NCI-H2227 (cell line): ENCODE measurements at regions not wholly inside any gene's neighbourhood (a gene's known extent, or its start where the extent isn't known, plus 50 kb on each side); places are given as distances from the start of the nearest gene placed in this dataset.
"Not testable (repeated sequence)": the region's sequence is repeated elsewhere in the genome, so short reads cannot be mapped to it uniquely, and the experiment has no call there.

Source experiments
- DNase-seq: peaks from one replicate; lab custom pipeline; 2025; ENCODE audit not compliant: unreplicated experiment; lab: John Stamatoyannopoulos, UW

DNA sequence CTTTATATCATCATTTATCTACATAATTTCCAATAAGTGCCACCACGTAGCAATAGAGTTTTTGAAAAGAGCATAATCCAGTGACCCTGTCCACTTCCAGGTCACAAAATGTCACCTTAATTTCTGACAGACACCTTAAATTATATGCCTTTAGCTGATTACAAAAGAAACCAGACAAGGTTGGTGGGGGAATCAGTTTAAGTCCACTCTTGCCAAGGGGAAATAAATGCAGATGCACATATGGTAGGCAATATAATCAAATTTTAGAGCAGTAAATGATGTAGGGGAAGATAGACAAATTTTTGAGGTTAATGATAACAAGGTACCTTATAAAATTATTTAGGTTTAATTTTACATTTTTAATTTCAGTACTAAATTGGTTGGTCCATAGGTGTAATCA is 253.5 kb downstream of the ZIC1 start:
- no peak for DNase-seq

DNA sequence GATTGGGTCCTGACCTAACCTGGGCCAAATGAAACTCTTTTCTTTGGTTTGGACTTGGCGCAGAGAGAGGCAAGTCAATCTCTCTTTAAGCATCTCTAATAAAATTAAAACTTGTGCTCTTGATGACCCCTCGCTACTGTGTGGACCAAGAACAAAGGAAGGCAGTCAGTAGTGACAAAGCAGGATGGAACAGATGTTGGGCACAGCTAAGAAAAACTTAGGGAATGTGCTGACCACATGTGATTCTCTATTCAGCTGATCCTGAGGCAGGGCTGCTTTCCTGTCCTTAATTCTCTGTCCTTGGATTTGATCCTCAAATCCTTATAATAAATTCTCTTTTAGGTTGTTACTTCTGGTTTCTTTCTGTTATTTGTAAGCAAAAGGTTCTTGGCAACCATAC is 259.9 kb downstream of the ZIC1 start:
- no peak for DNase-seq

DNA sequence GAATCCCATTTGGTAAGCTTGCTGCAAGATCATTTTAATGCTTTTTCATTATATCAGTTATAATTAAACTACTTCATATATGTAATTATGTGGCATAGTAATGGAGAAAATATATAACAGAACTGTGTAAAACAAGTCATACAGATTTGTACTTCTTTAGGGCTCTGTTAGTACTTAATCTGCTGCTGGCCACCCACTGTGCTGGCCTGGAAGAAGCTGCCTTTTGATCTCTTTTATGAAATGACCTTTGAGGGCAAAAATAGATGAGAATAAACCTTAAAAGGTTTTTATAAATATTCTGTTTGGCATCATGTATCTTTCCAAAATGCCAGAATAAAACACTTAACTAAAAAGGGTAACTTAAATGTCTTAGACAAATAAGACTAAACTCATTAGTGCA is 262.9 kb downstream of the ZIC1 start:
- DNase-seq: no peak

DNA sequence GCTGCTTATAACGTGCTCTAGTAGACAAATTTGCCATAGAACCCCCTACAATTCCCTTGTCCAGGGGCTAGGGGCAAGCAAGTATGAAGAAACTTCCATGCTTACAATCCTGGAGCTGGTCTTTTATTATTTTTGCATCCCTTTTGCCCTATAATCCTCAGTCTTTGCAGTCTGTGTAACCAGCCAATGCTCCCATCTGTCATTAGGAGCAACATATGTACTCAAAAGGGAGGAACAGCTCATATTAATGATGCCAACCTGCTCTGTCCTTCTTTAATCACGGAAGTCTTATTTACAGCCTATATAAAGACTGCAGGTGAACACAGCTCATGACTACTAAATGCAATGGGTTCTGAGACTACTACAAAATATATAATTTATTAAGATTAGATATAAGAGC is 263.3 kb downstream of the ZIC1 start:
- no peak for DNase-seq

DNA sequence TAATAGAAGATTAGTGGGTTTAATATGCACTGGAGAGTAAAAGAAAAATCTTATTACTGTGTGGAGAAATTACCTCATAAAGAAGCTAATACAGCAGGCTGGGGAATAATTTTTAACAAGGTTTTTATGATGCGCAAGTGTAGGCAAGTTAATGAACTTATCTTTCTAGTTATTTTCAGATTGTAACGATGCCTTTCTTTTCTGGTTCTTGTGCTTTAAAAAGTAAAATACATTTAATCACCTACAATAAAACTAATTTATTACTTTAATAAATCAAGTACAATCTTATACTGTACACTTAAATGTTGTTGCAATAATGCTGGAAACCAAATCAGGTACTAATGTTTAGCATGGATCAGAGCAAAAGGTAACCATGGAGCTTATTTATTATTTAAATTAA is 266.6 kb downstream of the ZIC1 start:
- no peak for DNase-seq

DNA sequence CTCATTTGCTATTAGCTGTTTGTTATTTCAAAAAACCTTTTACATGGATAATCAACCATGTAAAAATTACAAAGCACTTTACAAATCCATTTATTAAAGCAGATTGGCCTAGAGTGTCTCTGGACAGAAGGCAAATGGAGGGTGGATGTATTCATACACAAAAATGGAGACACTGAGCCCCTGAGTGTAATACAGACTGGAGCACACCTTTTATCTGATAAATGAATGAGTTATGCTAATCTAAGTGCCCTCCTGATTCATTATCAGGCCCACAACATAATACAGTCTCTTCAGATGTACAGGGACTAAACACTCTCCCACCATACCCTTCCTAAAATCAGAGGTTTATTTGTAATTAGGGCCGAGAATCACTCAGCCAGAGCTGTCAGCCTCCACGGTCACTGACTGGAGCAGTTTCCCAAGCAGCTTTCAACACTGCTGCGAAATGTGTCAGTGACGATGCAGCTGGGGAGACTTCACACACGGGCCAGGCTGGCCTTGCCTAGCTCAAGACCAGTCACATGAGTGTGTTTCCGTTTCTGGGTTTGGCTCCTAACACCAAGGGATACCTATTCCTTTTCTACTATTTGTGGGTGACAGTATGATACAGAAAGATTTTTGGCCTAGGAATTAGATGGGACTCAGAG is 271.8 kb downstream of the ZIC1 start:
- no peak for DNase-seq

DNA sequence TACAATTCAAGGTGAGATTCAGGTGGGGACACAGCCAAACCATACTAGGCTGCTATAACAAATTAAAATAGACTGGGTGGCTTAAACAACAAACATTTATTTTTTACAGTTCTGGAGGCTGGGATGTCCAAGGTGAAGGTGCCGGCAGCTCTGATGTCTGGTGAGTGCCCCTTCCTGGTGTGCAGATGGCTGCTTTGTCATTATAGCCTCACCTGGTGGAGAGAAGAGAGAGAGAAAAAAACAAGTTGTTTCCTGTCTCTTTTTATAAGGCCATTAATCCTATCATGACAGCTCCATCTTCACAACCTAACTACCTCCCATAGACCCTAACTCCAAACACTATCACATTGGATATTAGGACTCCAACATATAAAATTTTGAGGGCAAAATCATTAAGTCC is 279.7 kb downstream of the ZIC1 start:
- no peak for DNase-seq

DNA sequence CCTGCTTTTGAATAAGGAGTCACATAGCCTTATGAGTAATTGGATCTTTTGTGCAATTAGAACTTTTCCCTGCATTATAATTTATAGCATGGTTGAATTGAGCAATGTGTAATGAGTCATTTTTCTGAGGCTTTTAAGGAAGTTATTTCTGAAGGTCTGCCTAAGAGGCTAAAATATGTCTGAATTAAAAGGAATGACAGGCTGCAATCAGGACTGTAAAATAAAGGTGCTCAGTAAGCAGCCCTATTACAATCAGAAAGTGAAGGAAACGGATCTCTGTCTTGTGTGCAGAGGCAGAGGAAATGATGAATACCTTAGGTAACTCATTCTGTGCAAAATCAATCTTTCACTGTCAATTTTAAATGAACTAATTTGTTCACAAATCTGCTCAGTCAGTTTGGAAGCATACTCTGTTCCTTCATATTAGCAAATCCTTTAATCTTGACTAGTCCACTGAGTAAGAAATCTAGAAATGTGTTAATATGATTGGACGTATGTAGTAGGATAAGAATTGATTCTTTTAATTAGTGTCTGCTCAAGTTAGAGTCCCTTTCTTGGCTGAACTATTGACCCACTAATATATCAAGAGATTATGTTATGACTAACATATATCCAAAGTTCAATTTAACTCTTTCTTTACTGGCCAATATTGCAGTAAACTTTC is 290.1 kb downstream of the ZIC1 start:
- DNase-seq: no peak

DNA sequence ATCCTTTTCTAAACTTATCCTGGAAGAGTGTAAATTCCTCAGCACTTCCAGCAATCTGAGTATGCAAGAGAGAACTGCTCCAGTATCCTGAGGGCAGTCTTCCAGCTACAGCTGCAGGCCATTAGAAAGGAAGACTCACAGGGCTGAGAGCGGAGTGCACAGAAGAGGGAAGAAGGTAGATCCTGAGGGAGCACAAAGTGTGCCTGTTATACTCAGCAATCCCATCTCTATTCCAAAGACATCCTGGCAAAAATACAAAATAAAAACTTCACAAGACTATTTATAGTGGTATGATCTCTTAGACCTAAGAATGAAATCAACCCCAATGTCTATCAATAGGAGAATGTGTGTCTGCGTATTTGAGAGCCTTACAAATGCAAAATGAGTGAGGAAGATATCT is 292.0 kb downstream of the ZIC1 start:
- DNase-seq: no peak

DNA sequence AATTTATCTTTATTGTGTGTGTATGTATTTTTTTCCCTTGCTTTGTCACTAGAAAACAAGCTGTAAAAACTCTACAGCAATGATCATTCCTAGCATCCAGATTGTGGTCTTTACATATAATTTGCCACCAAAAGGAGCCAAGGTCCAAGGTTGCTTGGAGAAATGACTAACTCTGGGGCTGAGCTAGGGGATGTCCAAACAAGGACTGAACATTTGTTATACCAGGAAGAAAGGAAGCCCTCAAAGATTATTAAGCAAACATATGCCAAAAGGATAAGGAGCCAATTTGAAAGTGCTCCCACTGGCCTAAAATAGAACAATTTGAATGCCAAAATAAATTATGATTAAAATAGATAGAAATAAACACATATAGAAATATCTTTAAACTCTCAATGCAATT is 293.3 kb downstream of the ZIC1 start:
- no peak for DNase-seq

DNA sequence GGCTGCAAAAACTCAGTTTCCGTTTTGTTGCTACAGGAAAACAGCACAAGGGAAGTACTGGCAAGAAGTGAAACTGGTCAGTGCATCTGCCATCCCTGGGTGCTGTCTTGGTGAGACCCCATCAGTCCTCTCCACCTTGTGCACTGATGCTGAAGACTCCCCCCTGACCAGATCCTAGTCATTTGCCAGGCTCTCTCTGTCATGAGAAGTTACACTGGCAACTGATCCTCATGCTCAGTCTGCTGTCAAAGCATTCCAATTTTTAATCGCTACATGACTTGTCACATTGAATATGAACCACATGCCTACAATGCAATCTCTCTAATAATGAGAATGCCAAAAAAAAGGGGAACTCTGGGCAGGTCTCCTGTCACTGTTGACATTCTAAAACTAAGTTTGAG is 296.5 kb downstream of the ZIC1 start:
- DNase-seq: no peak

DNA sequence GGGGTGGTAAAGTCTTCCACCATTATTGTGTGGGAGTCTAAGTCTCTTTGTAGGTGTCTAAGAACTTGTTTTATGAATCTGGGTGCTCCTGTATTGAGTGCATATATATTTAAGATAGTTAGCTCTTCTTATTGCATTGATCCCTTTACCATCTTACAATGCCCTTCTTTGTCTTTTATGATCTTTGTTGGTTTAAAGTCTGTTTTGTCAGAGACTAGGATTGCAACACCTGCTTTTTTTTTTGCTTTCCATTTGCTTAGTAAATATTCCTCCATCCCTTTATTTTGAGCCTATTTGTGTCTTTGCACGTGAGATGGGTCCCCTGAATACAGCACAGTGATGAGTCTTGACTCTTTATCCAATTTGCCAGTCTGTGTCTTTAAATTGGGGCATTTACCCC is 301.6 kb downstream of the ZIC1 start:
- not testable (repeated sequence) for DNase-seq

DNA sequence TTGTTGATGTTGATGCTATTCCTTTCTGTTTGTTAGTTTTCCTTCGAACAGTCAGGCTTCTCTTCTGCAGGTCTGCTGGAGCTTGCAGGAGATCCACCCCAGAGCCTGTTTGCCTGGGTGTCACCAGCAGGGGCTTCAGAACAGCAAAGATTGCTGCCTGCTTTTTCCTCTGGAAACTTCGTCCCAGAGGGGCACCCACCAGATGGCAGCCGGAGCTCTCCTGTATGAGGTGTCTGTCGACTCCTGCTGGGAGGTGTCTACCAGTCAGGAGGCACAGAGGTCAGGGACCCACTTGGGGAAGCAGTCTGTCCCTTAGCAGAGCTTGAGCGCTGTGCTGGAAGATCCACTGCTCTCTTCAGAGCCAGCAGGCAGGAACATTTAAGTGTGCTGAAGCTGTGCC is 303.2 kb downstream of the ZIC1 start:
- DNase-seq: no peak

DNA sequence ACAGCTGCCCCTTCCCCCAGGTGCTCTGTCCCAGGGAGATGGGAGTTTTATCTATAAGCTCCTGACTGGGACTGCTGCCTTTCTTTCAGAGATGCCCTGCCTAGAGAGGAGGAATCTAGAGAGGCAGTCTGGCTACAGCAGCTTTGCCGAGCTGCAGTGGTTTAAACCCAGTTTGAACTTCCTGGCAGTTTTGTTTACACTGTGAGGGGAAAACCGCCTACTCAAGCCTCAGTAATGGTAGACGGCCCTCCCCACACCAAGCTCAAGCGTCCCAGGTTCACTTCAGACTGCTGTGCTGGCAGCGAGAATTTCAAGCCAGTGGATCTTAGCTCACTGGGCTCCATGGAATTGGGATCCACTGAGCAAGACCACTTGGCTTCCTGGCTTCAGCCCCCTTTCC is 303.6 kb downstream of the ZIC1 start:
- DNase-seq: not testable (repeated sequence)

DNA sequence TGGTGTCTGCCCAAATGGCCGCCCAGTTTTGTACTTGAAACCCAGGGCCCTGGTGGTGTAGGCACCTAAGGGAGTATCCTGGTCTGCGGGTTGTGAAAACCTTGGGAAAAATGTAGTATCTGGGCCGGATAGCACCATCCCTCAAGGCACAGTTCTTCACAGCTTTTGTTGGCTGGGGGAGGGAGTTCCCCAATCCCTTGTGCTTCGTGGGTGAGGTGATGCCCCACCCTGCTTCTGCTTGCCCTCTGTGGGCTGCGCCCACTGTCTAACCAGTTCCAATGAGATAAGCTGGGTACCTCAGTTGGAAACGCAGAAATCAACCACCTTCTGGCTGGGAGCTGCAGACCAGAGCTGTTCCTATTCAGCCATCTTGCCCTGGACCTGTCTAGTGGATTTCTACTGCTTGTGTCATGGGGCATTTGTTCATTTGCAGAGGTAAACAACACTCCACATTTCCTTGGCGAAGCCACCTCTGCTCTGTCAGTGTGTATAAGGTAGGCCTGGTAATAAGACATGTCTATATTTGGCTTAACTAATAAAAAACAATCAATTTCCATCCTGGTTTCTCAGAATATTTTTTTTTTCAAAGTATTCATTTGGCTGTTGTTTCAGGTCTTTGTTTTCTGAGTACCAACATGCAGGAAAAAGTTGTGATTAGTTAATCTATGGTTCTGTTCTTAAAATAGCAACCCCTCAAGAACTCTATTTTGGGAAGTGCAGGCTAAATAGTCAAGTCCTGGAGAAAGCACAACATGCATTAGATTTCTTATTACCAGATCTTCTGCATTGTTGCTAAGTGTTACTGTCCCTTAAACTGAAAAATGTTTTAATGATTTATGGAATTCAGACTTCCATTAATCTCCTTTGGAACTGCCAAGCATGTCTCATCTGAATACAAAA is 304.3 kb downstream of the ZIC1 start:
- no peak for DNase-seq

DNA sequence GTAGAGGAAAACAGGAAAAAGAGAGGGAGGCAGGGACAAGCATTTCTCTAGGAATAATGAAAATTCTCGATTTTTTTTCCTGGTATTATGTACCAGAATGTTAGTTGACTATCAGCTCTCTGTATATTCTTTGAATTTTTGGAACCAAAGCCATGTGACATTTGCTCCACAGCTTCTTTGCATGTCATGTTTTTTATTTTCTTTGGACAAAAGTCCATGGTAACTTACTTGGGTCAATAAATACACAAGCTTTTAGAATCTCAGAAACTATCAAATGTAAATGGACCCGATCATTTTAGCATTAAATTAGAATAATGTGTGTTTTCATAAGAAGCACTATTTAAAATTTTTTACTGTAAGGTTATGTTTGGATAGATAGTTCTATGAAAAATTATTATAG is 320.5 kb downstream of the ZIC1 start:
- no peak for DNase-seq

DNA sequence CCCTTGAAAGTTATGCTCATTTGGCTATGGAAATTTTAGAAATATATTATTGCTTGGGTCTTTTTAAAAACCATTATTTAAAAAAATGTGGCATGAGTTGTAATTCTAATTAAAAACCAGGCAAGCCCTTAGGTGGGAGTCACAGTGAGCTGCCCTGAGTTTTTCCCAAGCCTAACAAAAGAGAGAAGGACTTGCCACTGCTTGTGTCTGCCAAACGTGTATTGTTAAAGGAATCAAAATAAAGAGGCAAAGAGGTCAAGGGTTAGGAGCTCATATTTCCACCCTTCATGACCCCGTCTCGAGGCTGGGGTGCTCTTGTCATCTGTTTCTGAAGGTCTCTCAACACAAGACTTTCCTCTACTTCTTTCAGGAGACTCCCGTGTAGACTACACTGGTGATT is 321.1 kb downstream of the ZIC1 start:
- DNase-seq: no peak

DNA sequence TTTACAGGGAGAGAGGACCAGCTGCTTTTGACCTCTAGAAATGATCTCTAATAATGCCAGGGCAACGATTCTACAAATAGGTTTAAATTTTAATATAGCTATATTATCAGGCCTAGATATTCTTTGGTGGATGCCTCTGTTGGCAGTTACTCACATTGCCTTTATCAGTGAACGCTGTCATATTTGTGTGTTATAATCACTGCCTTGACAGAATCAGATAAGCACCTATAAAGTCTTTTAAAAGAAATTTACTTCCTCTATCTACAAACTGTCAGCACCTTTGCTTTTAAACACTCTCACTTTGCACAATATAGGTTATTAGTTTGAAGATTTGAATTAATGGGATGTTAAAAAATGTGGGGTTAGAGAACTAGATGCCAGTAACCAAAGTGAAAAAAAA is 324.1 kb downstream of the ZIC1 start:
- no peak for DNase-seq

DNA sequence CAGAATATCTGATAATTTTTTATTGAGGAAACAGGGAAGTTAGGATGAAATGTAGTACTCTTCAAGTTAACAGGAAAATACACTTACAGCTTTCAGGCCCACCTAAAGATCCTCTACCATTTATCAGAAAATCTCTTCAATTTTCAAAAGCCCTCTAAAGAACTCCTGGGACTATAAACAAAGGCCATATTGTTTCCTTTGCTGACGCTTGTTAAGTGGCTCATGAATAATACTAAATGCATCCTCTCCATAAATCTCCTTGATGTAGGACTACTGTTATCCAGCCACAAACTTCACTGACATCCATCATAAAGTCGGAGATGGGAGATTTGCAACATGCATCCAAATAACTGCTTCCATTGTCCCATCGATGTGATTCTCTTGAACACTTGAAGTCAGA is 326.5 kb downstream of the ZIC1 start:
- no peak for DNase-seq

DNA sequence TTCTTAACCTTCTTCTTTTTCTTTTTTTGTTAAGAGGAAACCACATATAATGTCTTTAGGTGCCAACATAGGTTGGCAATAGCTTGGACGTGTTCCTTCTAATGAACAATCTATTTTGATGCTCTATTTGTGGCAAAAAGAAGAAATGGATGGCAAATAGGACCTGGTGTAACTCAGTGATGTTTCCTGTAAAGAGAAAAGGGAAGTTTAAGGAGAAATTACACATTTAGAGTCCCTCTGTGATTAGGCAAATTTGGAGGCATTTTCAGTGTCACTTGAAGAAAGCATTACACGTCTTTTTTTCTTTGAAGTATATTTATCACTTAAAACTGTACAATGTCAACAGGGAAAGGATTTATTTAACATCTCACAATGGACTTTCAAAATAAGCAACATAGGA is 327.1 kb downstream of the ZIC1 start:
- no peak for DNase-seq

DNA sequence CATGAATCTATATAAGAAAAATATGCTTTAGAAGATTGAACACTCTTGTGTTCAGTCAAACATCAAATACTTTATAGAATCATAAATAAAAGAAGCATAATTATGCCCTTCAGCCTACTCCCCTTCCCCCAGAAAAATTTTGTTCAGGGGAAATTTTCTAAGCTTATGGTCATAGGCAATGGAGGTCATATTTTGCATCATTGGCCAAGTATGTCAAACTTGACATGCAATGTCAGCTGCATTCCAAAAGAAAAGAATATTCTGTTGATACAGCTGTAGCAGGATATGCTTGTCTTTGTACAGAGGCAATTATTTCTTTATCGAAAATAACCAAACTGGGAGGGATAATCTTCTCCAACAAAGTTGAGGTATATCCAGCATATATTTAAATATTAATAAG is 328.2 kb downstream of the ZIC1 start:
- no peak for DNase-seq

DNA sequence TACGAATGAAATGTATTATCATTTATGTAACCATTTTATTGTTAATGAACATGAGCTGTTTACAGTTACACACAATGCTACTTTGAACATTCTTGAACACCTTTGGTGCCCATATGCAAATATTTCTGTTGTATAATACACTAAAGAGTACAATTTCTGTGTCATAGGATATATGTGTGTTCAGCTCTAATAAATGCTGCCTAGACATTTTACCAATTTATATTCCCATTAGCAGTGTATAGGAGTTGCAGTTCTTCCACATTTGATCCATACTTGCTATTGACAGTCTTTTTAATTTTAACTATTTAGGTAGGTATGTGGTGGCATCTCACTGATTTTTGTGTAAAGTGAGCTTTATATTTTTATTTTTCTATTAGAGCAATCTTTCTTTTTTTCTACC is 331.8 kb downstream of the ZIC1 start:
- DNase-seq: no peak
